ENCODE measurements at regions not wholly inside any gene's neighbourhood (a gene's known extent, or its start where the extent isn't known, plus 50 kb on each side); places are given as distances from the start of the nearest gene placed in this dataset.

- in situ Hi-C loops (cut with HindIII; ENCODE audit: low sequenced_read_pairs): no loop called here
- DNase-seq (ENCODE audit: low spot score): no peak
Observed at GRCh38 chr13:74709226-74709625, 575.0 kb upstream of the KLF12 start.

- DNase-seq (ENCODE audit: low spot score): no peak
- in situ Hi-C loops (cut with HindIII; ENCODE audit: low sequenced_read_pairs): no loop called here
Observed at GRCh38 chr13:74708629-74709028, 574.4 kb upstream of the KLF12 start.

- no peak for DNase-seq (ENCODE audit: low spot score)
- in situ Hi-C loops (cut with HindIII; ENCODE audit: low sequenced_read_pairs): no loop called here
Observed at GRCh38 chr13:74707291-74707690, 573.1 kb upstream of the KLF12 start.

- in situ Hi-C loops (cut with HindIII; ENCODE audit: low sequenced_read_pairs): no loop called here
Observed at GRCh38 chr13:74706801-74707200, 572.6 kb upstream of the KLF12 start.

GRCh38 chr13:74705438-74705837, 571.2 kb upstream of the KLF12 start:
- in situ Hi-C loops (cut with HindIII; ENCODE audit: low sequenced_read_pairs): no loop called here
- DNase-seq (ENCODE audit: low spot score): no peak

More at GRCh38 chr13:74706801-74707200, 572.6 kb upstream of the KLF12 start:
- DNase-seq (ENCODE audit: low spot score): no peak

- DNase-seq (ENCODE audit: low spot score): no peak
- in situ Hi-C loops (cut with HindIII; ENCODE audit: low sequenced_read_pairs): no loop called here
Observed at GRCh38 chr13:74703855-74704387, 569.7 kb upstream of the KLF12 start.

- DNase-seq (ENCODE audit: low spot score): no peak
- in situ Hi-C loops (cut with HindIII; ENCODE audit: low sequenced_read_pairs): no loop called here
Observed at GRCh38 chr13:74696148-74696922, 562.1 kb upstream of the KLF12 start.

- no peak for DNase-seq (ENCODE audit: low spot score)
- in situ Hi-C loops (cut with HindIII; ENCODE audit: low sequenced_read_pairs): no loop called here
Observed at GRCh38 chr13:74695021-74695800, 561.0 kb upstream of the KLF12 start.

- in situ Hi-C loops (cut with HindIII; ENCODE audit: low sequenced_read_pairs): no loop called here
- DNase-seq (ENCODE audit: low spot score): no peak
Observed at GRCh38 chr13:74687442-74688182, 553.4 kb upstream of the KLF12 start.

GRCh38 chr13:74683411-74683810, 549.2 kb upstream of the KLF12 start:
- in situ Hi-C loops (cut with HindIII; ENCODE audit: low sequenced_read_pairs): no loop called here
- DNase-seq (ENCODE audit: low spot score): no peak

GRCh38 chr13:74682746-74683145, 548.5 kb upstream of the KLF12 start:
- DNase-seq (ENCODE audit: low spot score): peak; percentile 5
- in situ Hi-C loops (cut with HindIII; ENCODE audit: low sequenced_read_pairs): no loop called here

GRCh38 chr13:74681891-74682290, 547.7 kb upstream of the KLF12 start:
- in situ Hi-C loops (cut with HindIII; ENCODE audit: low sequenced_read_pairs): no loop called here
- DNase-seq (ENCODE audit: low spot score): peak; percentile 32

GRCh38 chr13:74678308-74678965, 544.2 kb upstream of the KLF12 start:
- no peak for DNase-seq (ENCODE audit: low spot score)
- in situ Hi-C loops (cut with HindIII; ENCODE audit: low sequenced_read_pairs): no loop called here

GRCh38 chr13:74675972-74676371, 541.8 kb upstream of the KLF12 start:
- in situ Hi-C loops (cut with HindIII; ENCODE audit: low sequenced_read_pairs): no loop called here

GRCh38 chr13:74675182-74675581, 541.0 kb upstream of the KLF12 start:
- in situ Hi-C loops (cut with HindIII; ENCODE audit: low sequenced_read_pairs): no loop called here

More at GRCh38 chr13:74675972-74676371, 541.8 kb upstream of the KLF12 start:
- DNase-seq (ENCODE audit: low spot score): no peak

GRCh38 chr13:74674720-74675119, 540.5 kb upstream of the KLF12 start:
- DNase-seq (ENCODE audit: low spot score): no peak
- in situ Hi-C loops (cut with HindIII; ENCODE audit: low sequenced_read_pairs): no loop called here

More at GRCh38 chr13:74675182-74675581, 541.0 kb upstream of the KLF12 start:
- DNase-seq (ENCODE audit: low spot score): no peak

- DNase-seq (ENCODE audit: low spot score): no peak
- in situ Hi-C loops (cut with HindIII; ENCODE audit: low sequenced_read_pairs): no loop called here
Observed at GRCh38 chr13:74669149-74669548, 534.9 kb upstream of the KLF12 start.

GRCh38 chr13:74667656-74668203, 533.5 kb upstream of the KLF12 start:
- DNase-seq (ENCODE audit: low spot score): no peak
- in situ Hi-C loops (cut with HindIII; ENCODE audit: low sequenced_read_pairs): no loop called here

GRCh38 chr13:74662905-74663304, 528.7 kb upstream of the KLF12 start:
- DNase-seq (ENCODE audit: low spot score): no peak
- in situ Hi-C loops (cut with HindIII; ENCODE audit: low sequenced_read_pairs): no loop called here
